HCT116 (cell line): ENCODE measurements at regions not wholly inside any gene's neighbourhood (a gene's known extent, or its start where the extent isn't known, plus 50 kb on each side); places are given as distances from the start of the nearest gene placed in this dataset.
"Not testable (repeated sequence)": the region's sequence is repeated elsewhere in the genome, so short reads cannot be mapped to it uniquely, and the experiment has no call there.

Experiments
- ATAC-seq: fragments of 200-7000 bp; cut with Tn5 transposase; 2 replicates; pipeline ENCODE4 v1.9.1; 2020; ENCODE audit warnings: mild to moderate bottlenecking, moderate library complexity
- BruUV-seq: library from RNA; stranded (reverse); fragments of 400-500 nt; replicated peaks from 2 replicates; lab custom pipeline; 2021; lab: Mats Ljungman, UMichigan
- CTCF ChIA-PET: fragments of 300-600 bp; sonication (Branson Sonifier 250); formaldehyde crosslinking; loops from one replicate; lab custom pipeline; 2021; ENCODE audit warnings: antibody characterized with exemption; lab: Charles Lee
- POLR2A ChIA-PET: fragments of 300-600, 350-600 bp; sonication (Branson Sonifier 250); formaldehyde crosslinking; loops from one replicate; lab custom pipeline; 2021; ENCODE audit warnings: antibody characterized with exemption; lab: Charles Lee
- RAD21 ChIA-PET, 2 experiments: fragments of 300-600 bp; sonication (Branson Sonifier 250); formaldehyde crosslinking; loops; one replicate each; lab custom pipeline; 2023; ENCODE audit warnings: low total read pairs in 2 of 2; ENCODE audit not compliant: uncharacterized antibody in 2 of 2, unreplicated experiment in 2 of 2, low non-redundant PET in 1 of 2; lab: Charles Lee
- DNase-seq: peaks from one replicate; pipeline ENCODE4 v3.0.0-alpha.2; 2010; ENCODE audit warnings: low read depth, low spot score
- H2AFZ ChIP-seq: fragments of 200-600 bp; shearing (Covaris generic), sonication (generic); 2 replicates; pipeline ENCODE4 v1.6.1; 2017; ENCODE audit warnings: low read depth, mixed run types, mixed read lengths, antibody characterized with exemption, low read length; ENCODE audit not compliant: poor library complexity, severe bottlenecking
- H3K27ac ChIP-seq: 2 replicates; pipeline ENCODE4 v1.5.1; 2012; ENCODE audit warnings: low read depth, low read length
- H3K27me3 ChIP-seq: fragments of 200-600 bp; sonication (generic); 2 replicates; pipeline ENCODE4 v1.6.1; 2016; ENCODE audit warnings: mixed run types, low read length, mixed read lengths; ENCODE audit not compliant: insufficient read depth
- H3K36me3 ChIP-seq, 2 experiments: fragments of 200-500 bp in 1 of 2; fragments of 200-600 bp in 1 of 2; sonication (Bioruptor generic) in 1 of 2; sonication (generic) in 1 of 2; 2 replicates each; pipeline versions ENCODE4 v1.5.1 to v1.6.1; 2014 to 2016; ENCODE audit warnings: low read length in 2 of 2, inconsistent platforms in 1 of 2, mixed read lengths in 1 of 2, mixed run types in 1 of 2; ENCODE audit not compliant: insufficient read depth in 2 of 2, control insufficient read depth in 1 of 2
- H3K4me1 ChIP-seq, 2 experiments: fragments of 200-600 bp in 1 of 2; sonication (generic) in 1 of 2; 2 replicates each; pipeline versions ENCODE4 v1.5.1 to v1.6.1; 2012 to 2017; ENCODE audit warnings: low read length in 2 of 2, inconsistent platforms in 1 of 2, mild to moderate bottlenecking in 1 of 2, mixed read lengths in 1 of 2, mixed run types in 1 of 2, moderate library complexity in 1 of 2; ENCODE audit not compliant: insufficient read depth in 2 of 2, control insufficient read depth in 1 of 2
- H3K4me2 ChIP-seq: fragments of 200-600 bp; sonication (generic); 2 replicates; pipeline ENCODE4 v1.6.1; 2017; ENCODE audit warnings: mixed run types, low read length, mixed read lengths
- H3K4me3 ChIP-seq, 2 experiments: fragments of 200-600 bp in 1 of 2; sonication (generic) in 1 of 2; replicated peaks in 1 of 2; 2 replicates each; pipeline ENCODE4 v1.5.1; 2011 to 2016; ENCODE audit warnings: low read length in 2 of 2, control low read depth in 1 of 2, low read depth in 1 of 2, mild to moderate bottlenecking in 1 of 2, mixed read lengths in 1 of 2, mixed run types in 1 of 2
- H3K79me2 ChIP-seq: fragments of 200-600 bp; sonication (generic); 2 replicates; pipeline ENCODE4 v1.6.1; 2017; ENCODE audit warnings: mild to moderate bottlenecking, mixed run types, low read length, moderate library complexity, mixed read lengths; ENCODE audit not compliant: insufficient read depth
- H3K9ac ChIP-seq: fragments of 200-600 bp; sonication (generic); 2 replicates; pipeline ENCODE4 v1.6.1; 2016; ENCODE audit warnings: low read length, mixed read lengths
- H3K9me2 ChIP-seq: fragments of 200-600 bp; sonication (generic), shearing (Covaris generic); 2 replicates; pipeline ENCODE4 v1.6.1; 2017; ENCODE audit warnings: mixed run types, mild to moderate bottlenecking, moderate library complexity; ENCODE audit not compliant: insufficient read depth
- H3K9me3 ChIP-seq, 2 experiments: fragments of 200-500 bp in 1 of 2; fragments of 200-600 bp in 1 of 2; sonication (Bioruptor generic) in 1 of 2; sonication (generic) in 1 of 2; 2 replicates each; pipeline ENCODE4 v1.6.1; 2014 to 2017; ENCODE audit warnings: low read length in 2 of 2, mixed read lengths in 2 of 2, inconsistent platforms in 1 of 2, low read depth in 1 of 2, mild to moderate bottlenecking in 1 of 2, mixed run types in 1 of 2, moderate library complexity in 1 of 2; ENCODE audit not compliant: control insufficient read depth in 1 of 2, insufficient read depth in 1 of 2
- H4K20me1 ChIP-seq: fragments of 200-600 bp; sonication (generic), shearing (Covaris generic); 2 replicates; pipeline ENCODE4 v1.6.1; 2017; ENCODE audit warnings: mixed run types, mild to moderate bottlenecking, moderate library complexity; ENCODE audit not compliant: insufficient read depth
- CBX3 ChIP-seq: IDR thresholded peaks from 2 replicates; pipeline ENCODE4 v1.6.1; 2012; ENCODE audit warnings: low read depth
- EGR1 ChIP-seq: IDR thresholded peaks from 2 replicates; pipeline ENCODE4 v1.6.1; 2012; ENCODE audit warnings: low read depth
- ELF1 ChIP-seq: IDR thresholded peaks from 2 replicates; pipeline ENCODE4 v1.6.1; 2012; ENCODE audit warnings: low read depth, borderline replicate concordance
- EZH2phosphoT487 ChIP-seq: fragments of 200-600 bp; IDR thresholded peaks from 2 replicates; pipeline ENCODE4 v1.6.1; 2018; ENCODE audit warnings: antibody characterized with exemption, borderline replicate concordance
- FOSL1 ChIP-seq: IDR thresholded peaks from 2 replicates; pipeline ENCODE4 v1.6.1; 2012; ENCODE audit warnings: low read depth
- JUND ChIP-seq: IDR thresholded peaks from 2 replicates; pipeline ENCODE4 v1.6.1; 2012
- POLR2A ChIP-seq: IDR thresholded peaks from 2 replicates; pipeline ENCODE4 v1.7.0; 2011; ENCODE audit warnings: borderline replicate concordance; ENCODE audit not compliant: insufficient read depth, insufficient read length; ENCODE audit errors: extremely low read depth
- RAD21 ChIP-seq: IDR thresholded peaks from 2 replicates; pipeline ENCODE4 v1.6.1; 2012; ENCODE audit warnings: low read depth, mild to moderate bottlenecking
- SIN3A ChIP-seq: IDR thresholded peaks from 2 replicates; pipeline ENCODE4 v1.6.1; 2012; ENCODE audit warnings: low read depth
- SRF ChIP-seq: IDR thresholded peaks from 2 replicates; pipeline ENCODE4 v1.6.1; 2012; ENCODE audit warnings: low read depth
- TCF7L2 ChIP-seq: IDR thresholded peaks from 2 replicates; pipeline ENCODE4 v1.7.0; 2011; ENCODE audit warnings: borderline replicate concordance, inconsistent platforms; ENCODE audit not compliant: insufficient read depth, insufficient read length; ENCODE audit errors: extremely low read depth
- intact Hi-C: fragments of 100-400 bp; cut with micrococcal nuclease; formaldehyde crosslinking; loops from 2 replicates; pipeline ENCODE4 v1.10.0; 2022
- TF ChIP-seq, protein P1 (sequence below): IDR thresholded peaks from 2 replicates; pipeline ENCODE4 v1.6.1; 2012; ENCODE audit warnings: low read depth
- TF ChIP-seq, protein P2 (sequence below): IDR thresholded peaks from 2 replicates; pipeline ENCODE4 v1.6.1; 2012

DNA sequence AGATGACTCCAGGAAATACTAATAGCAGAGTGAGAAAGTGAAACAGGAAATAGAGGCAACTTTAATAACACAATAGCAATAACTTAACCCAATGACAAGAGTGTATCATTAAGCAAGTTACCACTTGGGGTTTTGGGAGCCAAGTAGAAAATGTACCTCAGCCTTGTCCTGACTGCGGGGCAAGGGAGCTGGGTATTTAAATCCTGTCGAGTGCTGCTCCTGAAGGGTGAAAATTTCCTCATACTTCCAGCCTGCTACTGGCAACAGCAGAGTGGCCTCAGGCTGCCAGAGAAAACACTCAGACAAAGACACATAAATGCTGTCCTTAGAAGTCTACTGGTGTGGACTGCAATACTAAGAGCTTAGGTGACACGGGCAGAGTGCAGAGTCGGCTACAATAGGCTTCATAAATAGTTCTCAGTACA is 112.5 kb upstream of the EMB start:
- ChIA-PET RAD21 (no interaction called here), CTCF (no interaction called here), POLR2A (no interaction called here)
- Histone ChIP-seq H3K4me2 (no peak overlapping the region), H3K27me3 (no peaks in the 10 kb centered on the region), H3K9ac (no peak overlapping the region), H4K20me1 (no peaks in the 10 kb centered on the region), H3K9me3 (no peaks in the 10 kb centered on the region), H3K27ac (no peak overlapping the region), H3K36me3 (no peaks in the 10 kb centered on the region), H2AFZ (no peak overlapping the region), H3K79me2 (no peaks in the 10 kb centered on the region), H3K4me1 (no peaks in the 10 kb centered on the region), H3K4me3 (no peak overlapping the region), H3K9me2 (no peaks in the 10 kb centered on the region)
- BruUV-seq = no TSS peak
- intact Hi-C loops = no loop called here
- no peak for ATAC-seq
- DNase-seq = no peak
- TF ChIP-seq, protein P1, sequence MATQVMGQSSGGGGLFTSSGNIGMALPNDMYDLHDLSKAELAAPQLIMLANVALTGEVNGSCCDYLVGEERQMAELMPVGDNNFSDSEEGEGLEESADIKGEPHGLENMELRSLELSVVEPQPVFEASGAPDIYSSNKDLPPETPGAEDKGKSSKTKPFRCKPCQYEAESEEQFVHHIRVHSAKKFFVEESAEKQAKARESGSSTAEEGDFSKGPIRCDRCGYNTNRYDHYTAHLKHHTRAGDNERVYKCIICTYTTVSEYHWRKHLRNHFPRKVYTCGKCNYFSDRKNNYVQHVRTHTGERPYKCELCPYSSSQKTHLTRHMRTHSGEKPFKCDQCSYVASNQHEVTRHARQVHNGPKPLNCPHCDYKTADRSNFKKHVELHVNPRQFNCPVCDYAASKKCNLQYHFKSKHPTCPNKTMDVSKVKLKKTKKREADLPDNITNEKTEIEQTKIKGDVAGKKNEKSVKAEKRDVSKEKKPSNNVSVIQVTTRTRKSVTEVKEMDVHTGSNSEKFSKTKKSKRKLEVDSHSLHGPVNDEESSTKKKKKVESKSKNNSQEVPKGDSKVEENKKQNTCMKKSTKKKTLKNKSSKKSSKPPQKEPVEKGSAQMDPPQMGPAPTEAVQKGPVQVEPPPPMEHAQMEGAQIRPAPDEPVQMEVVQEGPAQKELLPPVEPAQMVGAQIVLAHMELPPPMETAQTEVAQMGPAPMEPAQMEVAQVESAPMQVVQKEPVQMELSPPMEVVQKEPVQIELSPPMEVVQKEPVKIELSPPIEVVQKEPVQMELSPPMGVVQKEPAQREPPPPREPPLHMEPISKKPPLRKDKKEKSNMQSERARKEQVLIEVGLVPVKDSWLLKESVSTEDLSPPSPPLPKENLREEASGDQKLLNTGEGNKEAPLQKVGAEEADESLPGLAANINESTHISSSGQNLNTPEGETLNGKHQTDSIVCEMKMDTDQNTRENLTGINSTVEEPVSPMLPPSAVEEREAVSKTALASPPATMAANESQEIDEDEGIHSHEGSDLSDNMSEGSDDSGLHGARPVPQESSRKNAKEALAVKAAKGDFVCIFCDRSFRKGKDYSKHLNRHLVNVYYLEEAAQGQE = no peak
- TF ChIP-seq CBX3 (no peak), EGR1 (no peak), SIN3A (no peak), SRF (no peak), EZH2phosphoT487 (no peak), JUND (no peak), RAD21 (no peak), POLR2A (no peak), TCF7L2 (no peak), FOSL1 (no peak), ELF1 (no peak)
- TF ChIP-seq, protein P2, sequence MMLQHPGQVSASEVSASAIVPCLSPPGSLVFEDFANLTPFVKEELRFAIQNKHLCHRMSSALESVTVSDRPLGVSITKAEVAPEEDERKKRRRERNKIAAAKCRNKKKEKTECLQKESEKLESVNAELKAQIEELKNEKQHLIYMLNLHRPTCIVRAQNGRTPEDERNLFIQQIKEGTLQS = no peak

DNA sequence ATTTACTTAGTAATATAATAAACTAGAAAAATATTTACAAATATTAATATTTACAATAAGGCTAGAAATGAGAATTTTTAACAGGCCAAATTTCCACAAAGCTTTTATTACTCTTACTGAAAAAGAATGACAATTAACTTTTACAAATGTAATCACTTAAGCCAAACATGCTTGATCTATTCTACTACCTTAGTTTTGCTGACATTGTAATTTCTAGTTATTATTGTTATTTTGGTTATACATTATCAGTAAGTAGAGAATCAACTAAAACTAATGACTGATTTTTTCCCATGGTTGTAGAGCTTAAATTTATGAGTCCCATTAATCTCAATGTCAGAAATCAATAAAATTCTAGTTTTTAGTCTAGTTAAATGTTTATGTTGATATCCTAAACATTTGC is 107.8 kb upstream of the PARP8 start:
- BruUV-seq, intact Hi-C loops: not testable (repeated sequence)

More for the DNA sequence above, 107.8 kb upstream of the PARP8 start:
- H3K4me2 ChIP-seq, H3K9ac ChIP-seq, H3K9me2 ChIP-seq, H3K4me1 ChIP-seq, H3K79me2 ChIP-seq, H4K20me1 ChIP-seq, H3K9me3 ChIP-seq, H3K4me3 ChIP-seq, H2AFZ ChIP-seq, RAD21 ChIA-PET, H3K27me3 ChIP-seq, DNase-seq, POLR2A ChIA-PET, H3K36me3 ChIP-seq, ATAC-seq, H3K27ac ChIP-seq, CTCF ChIA-PET: not testable (repeated sequence)
